ENCODE measurements at regions not wholly inside any gene's neighbourhood (a gene's known extent, or its start where the extent isn't known, plus 50 kb on each side); places are given as distances from the start of the nearest gene placed in this dataset.

GRCh38 chr9:104980039-104980654, 52.2 kb upstream of the ABCA1 start:
- DNase-seq, result no peak
- no peak for TF ChIP-seq CTCF (IDR thresholded peaks at IDR 0.05; ENCODE audit: unreplicated experiment)
- H3K27me3 Mint-ChIP-seq (ENCODE audit: unreplicated experiment), result no peaks in the 10 kb centered on the region

GRCh38 chr9:104981543-104982129, 53.7 kb upstream of the ABCA1 start:
- no peaks in the 10 kb centered on the region for H3K27me3 Mint-ChIP-seq (ENCODE audit: unreplicated experiment)
- intact Hi-C loops (cut with micrococcal nuclease; ENCODE audit: unreplicated experiment), result no loop called here
- H3K36me3 Mint-ChIP-seq (ENCODE audit: insufficient read depth, unreplicated experiment), result no peaks in the 10 kb centered on the region
- no peak for DNase-seq
- H3K9me3 Mint-ChIP-seq (ENCODE audit: low read depth, unreplicated experiment), result no peaks in the 10 kb centered on the region
- CTCF ChIA-PET, result no interaction called here
- H3K27ac Mint-ChIP-seq (ENCODE audit: unreplicated experiment), result no peak overlapping the region
- no TSS peak for BruUV-seq (replicated peaks)
- H3K4me1 Mint-ChIP-seq (ENCODE audit: low read depth, unreplicated experiment), result peaks cover 16% of the 10 kb centered on the region
- H3K4me3 Mint-ChIP-seq (ENCODE audit: low read depth, unreplicated experiment), result no peak overlapping the region
- TF ChIP-seq CTCF (IDR thresholded peaks at IDR 0.05; ENCODE audit: unreplicated experiment), result no peak

More at GRCh38 chr9:104980039-104980654, 52.2 kb upstream of the ABCA1 start:
- H3K27ac Mint-ChIP-seq (ENCODE audit: unreplicated experiment), result no peak overlapping the region
- no peak overlapping the region for H3K4me3 Mint-ChIP-seq (ENCODE audit: low read depth, unreplicated experiment)
- intact Hi-C loops (cut with micrococcal nuclease; ENCODE audit: unreplicated experiment), result no loop called here
- no TSS peak for BruUV-seq (replicated peaks)
- CTCF ChIA-PET, result no interaction called here
- no peaks in the 10 kb centered on the region for H3K36me3 Mint-ChIP-seq (ENCODE audit: insufficient read depth, unreplicated experiment)
- H3K4me1 Mint-ChIP-seq (ENCODE audit: low read depth, unreplicated experiment), result peaks cover 17% of the 10 kb centered on the region
- no peaks in the 10 kb centered on the region for H3K9me3 Mint-ChIP-seq (ENCODE audit: low read depth, unreplicated experiment)

GRCh38 chr9:104982543-104982942, 54.6 kb upstream of the ABCA1 start:
- no peak for DNase-seq
- intact Hi-C loops (cut with micrococcal nuclease; ENCODE audit: unreplicated experiment), result no loop called here
- no peaks in the 10 kb centered on the region for H3K9me3 Mint-ChIP-seq (ENCODE audit: low read depth, unreplicated experiment)
- no peak overlapping the region for H3K4me3 Mint-ChIP-seq (ENCODE audit: low read depth, unreplicated experiment)
- no peaks in the 10 kb centered on the region for H3K36me3 Mint-ChIP-seq (ENCODE audit: insufficient read depth, unreplicated experiment)
- no TSS peak for BruUV-seq (replicated peaks)
- TF ChIP-seq CTCF (IDR thresholded peaks at IDR 0.05; ENCODE audit: unreplicated experiment), result no peak
- no peak overlapping the region for H3K27ac Mint-ChIP-seq (ENCODE audit: unreplicated experiment)
- no peaks in the 10 kb centered on the region for H3K27me3 Mint-ChIP-seq (ENCODE audit: unreplicated experiment)
- H3K4me1 Mint-ChIP-seq (ENCODE audit: low read depth, unreplicated experiment), result peaks cover 7% of the 10 kb centered on the region
- CTCF ChIA-PET, result no interaction called here

GRCh38 chr9:104983491-104983890, 55.5 kb upstream of the ABCA1 start:
- no peak overlapping the region for H3K27ac Mint-ChIP-seq (ENCODE audit: unreplicated experiment)
- intact Hi-C loops (cut with micrococcal nuclease; ENCODE audit: unreplicated experiment), result no loop called here

More at GRCh38 chr9:104983491-104983890, 55.5 kb upstream of the ABCA1 start:
- no TSS peak for BruUV-seq (replicated peaks)
- H3K4me3 Mint-ChIP-seq (ENCODE audit: low read depth, unreplicated experiment), result no peak overlapping the region
- no peaks in the 10 kb centered on the region for H3K9me3 Mint-ChIP-seq (ENCODE audit: low read depth, unreplicated experiment)
- no peaks in the 10 kb centered on the region for H3K4me1 Mint-ChIP-seq (ENCODE audit: low read depth, unreplicated experiment)
- TF ChIP-seq CTCF (IDR thresholded peaks at IDR 0.05; ENCODE audit: unreplicated experiment), result no peak
- no peaks in the 10 kb centered on the region for H3K36me3 Mint-ChIP-seq (ENCODE audit: insufficient read depth, unreplicated experiment)
- DNase-seq, result no peak
- CTCF ChIA-PET, result no interaction called here
- H3K27me3 Mint-ChIP-seq (ENCODE audit: unreplicated experiment), result no peaks in the 10 kb centered on the region
